GM12878 (cell line): ENCODE measurements at regions not wholly inside any gene's neighbourhood (a gene's known extent, or its start where the extent isn't known, plus 50 kb on each side); places are given as distances from the start of the nearest gene placed in this dataset.

Experiments
- CREM ChIP-seq: IDR thresholded peaks from 2 replicates; pipeline ENCODE4 v1.6.1; 2014; ENCODE audit warnings: antibody characterized with exemption, low read depth
- KAT2A ChIP-seq: conservative IDR thresholded peaks from 2 replicates; pipeline ENCODE4 v1.6.1; 2011; ENCODE audit warnings: low read depth, low read length; ENCODE audit not compliant: control insufficient read depth
- TF ChIP-seq, protein P1 (sequence below): IDR thresholded peaks from 2 replicates; pipeline ENCODE4 v1.6.1; 2012; ENCODE audit warnings: mild to moderate bottlenecking, low read depth, low read length

DNA sequence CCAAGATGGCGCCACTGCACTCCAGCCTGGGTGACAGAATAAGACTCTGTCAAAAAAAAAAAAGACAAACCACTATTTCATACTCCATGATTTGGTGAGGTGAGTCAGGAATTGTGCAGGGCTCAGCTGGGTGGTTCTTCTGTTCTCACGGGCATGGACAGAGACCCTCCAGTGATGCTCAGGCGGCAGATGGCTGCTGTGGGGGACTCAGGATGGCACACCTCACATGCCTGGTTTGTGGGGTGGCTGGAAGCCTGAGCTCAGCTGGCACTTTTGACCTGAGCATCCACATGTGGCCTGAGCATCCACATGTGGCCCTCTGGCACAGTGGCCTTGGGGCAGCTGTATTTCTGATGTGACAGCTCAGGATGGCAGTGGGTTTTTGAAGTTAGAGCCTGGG, 217.2 kb downstream of the IRX2 start:
- TF ChIP-seq KAT2A (no peak), CREM (no peak)
- TF ChIP-seq, protein P1, sequence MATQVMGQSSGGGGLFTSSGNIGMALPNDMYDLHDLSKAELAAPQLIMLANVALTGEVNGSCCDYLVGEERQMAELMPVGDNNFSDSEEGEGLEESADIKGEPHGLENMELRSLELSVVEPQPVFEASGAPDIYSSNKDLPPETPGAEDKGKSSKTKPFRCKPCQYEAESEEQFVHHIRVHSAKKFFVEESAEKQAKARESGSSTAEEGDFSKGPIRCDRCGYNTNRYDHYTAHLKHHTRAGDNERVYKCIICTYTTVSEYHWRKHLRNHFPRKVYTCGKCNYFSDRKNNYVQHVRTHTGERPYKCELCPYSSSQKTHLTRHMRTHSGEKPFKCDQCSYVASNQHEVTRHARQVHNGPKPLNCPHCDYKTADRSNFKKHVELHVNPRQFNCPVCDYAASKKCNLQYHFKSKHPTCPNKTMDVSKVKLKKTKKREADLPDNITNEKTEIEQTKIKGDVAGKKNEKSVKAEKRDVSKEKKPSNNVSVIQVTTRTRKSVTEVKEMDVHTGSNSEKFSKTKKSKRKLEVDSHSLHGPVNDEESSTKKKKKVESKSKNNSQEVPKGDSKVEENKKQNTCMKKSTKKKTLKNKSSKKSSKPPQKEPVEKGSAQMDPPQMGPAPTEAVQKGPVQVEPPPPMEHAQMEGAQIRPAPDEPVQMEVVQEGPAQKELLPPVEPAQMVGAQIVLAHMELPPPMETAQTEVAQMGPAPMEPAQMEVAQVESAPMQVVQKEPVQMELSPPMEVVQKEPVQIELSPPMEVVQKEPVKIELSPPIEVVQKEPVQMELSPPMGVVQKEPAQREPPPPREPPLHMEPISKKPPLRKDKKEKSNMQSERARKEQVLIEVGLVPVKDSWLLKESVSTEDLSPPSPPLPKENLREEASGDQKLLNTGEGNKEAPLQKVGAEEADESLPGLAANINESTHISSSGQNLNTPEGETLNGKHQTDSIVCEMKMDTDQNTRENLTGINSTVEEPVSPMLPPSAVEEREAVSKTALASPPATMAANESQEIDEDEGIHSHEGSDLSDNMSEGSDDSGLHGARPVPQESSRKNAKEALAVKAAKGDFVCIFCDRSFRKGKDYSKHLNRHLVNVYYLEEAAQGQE = no peak
